ENCODE measurements at regions not wholly inside any gene's neighbourhood (a gene's known extent, or its start where the extent isn't known, plus 50 kb on each side); places are given as distances from the start of the nearest gene placed in this dataset.
A peak's percentile ranks its signal among the peaks of the same experiment; 100 is the strongest.

DNA sequence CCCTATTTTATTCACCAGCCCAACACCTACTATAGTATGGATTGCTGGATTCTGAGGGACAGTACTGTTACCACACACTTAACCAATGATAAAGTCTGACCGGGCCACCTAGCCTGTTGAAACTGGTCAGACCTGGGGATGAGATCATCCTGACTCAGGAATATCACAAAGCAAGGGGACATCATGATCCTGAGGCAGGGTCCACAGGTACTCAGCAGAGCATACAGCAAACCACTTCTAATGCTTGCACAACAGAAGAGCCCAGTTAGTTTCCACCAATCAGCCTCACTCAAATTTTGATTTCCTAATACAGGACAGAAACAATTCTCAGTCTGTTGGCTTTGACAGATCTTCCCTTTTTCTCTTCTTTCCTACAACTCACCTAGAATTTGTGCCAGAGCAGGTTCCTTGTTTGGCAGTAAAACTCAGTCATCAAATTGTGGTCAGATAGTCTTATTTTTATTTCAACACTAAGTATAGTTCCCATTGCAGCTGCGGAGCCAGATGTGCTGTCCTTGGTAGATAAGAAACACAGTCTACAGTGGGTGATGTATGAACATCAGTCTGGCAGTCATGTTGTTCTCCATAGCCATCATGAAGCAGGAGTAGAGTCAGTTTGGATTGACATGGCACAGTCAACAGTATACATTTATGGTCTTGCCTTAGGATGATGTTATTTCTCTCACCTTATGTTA, 90.1 kb upstream of the PRR23C start (continued):
- TF ChIP-seq, protein P1, sequence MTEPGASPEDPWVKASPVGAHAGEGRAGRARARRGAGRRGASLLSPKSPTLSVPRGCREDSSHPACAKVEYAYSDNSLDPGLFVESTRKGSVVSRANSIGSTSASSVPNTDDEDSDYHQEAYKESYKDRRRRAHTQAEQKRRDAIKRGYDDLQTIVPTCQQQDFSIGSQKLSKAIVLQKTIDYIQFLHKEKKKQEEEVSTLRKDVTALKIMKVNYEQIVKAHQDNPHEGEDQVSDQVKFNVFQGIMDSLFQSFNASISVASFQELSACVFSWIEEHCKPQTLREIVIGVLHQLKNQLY (CRISPR knock-in tag; conservative IDR thresholded peaks at IDR 0.05) = no peak
- TF ChIP-seq ZC3H4 (CRISPR knock-in tag; IDR thresholded peaks at IDR 0.05; ENCODE audit: borderline replicate concordance) (no peak), NFE2 (IDR thresholded peaks at IDR 0.05; ENCODE audit: low read depth) (no peak), SMARCA5 (IDR thresholded peaks at IDR 0.05) (no peak), POLR2AphosphoS5 (IDR thresholded peaks at IDR 0.05; ENCODE audit: control insufficient read depth, insufficient read depth, low read depth, low read length) (0 out of 2 replicates have a peak, but pooled peaks have one; percentile 50), ZNF780A (CRISPR knock-in tag; IDR thresholded peaks at IDR 0.05) (no peak), RBM34 (IDR thresholded peaks at IDR 0.05; ENCODE audit: borderline replicate concordance, insufficient read depth, low read length) (no peak), ZFP30 (CRISPR knock-in tag; IDR thresholded peaks at IDR 0.05; ENCODE audit: borderline replicate concordance) (no peak), NCOA6 (IDR thresholded peaks at IDR 0.05) (no peak), MEIS2 (IDR thresholded peaks at IDR 0.05; ENCODE audit: partially characterized antibody) (peak; percentile 81), FOXK2 (conservative IDR thresholded peaks at IDR 0.05 in 1 of 2, IDR thresholded peaks at IDR 0.05 in 1 of 2; ENCODE audit: low read depth in 2 of 2) (no peak)
- TF ChIP-seq, protein P2, sequence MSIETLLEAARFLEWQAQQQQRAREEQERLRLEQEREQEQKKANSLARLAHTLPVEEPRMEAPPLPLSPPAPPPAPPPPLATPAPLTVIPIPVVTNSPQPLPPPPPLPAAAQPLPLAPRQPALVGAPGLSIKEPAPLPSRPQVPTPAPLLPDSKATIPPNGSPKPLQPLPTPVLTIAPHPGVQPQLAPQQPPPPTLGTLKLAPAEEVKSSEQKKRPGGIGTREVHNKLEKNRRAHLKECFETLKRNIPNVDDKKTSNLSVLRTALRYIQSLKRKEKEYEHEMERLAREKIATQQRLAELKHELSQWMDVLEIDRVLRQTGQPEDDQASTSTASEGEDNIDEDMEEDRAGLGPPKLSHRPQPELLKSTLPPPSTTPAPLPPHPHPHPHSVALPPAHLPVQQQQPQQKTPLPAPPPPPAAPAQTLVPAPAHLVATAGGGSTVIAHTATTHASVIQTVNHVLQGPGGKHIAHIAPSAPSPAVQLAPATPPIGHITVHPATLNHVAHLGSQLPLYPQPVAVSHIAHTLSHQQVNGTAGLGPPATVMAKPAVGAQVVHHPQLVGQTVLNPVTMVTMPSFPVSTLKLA (conservative IDR thresholded peaks at IDR 0.05) = no peak
- TF ChIP-seq, protein P3, sequence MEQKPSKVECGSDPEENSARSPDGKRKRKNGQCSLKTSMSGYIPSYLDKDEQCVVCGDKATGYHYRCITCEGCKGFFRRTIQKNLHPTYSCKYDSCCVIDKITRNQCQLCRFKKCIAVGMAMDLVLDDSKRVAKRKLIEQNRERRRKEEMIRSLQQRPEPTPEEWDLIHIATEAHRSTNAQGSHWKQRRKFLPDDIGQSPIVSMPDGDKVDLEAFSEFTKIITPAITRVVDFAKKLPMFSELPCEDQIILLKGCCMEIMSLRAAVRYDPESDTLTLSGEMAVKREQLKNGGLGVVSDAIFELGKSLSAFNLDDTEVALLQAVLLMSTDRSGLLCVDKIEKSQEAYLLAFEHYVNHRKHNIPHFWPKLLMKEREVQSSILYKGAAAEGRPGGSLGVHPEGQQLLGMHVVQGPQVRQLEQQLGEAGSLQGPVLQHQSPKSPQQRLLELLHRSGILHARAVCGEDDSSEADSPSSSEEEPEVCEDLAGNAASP (IDR thresholded peaks at IDR 0.05) = no peak
- TF ChIP-seq, protein P4, sequence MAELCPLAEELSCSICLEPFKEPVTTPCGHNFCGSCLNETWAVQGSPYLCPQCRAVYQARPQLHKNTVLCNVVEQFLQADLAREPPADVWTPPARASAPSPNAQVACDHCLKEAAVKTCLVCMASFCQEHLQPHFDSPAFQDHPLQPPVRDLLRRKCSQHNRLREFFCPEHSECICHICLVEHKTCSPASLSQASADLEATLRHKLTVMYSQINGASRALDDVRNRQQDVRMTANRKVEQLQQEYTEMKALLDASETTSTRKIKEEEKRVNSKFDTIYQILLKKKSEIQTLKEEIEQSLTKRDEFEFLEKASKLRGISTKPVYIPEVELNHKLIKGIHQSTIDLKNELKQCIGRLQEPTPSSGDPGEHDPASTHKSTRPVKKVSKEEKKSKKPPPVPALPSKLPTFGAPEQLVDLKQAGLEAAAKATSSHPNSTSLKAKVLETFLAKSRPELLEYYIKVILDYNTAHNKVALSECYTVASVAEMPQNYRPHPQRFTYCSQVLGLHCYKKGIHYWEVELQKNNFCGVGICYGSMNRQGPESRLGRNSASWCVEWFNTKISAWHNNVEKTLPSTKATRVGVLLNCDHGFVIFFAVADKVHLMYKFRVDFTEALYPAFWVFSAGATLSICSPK (IDR thresholded peaks at IDR 0.05; ENCODE audit: borderline replicate concordance) = no peak
- TF ChIP-seq, protein P5, sequence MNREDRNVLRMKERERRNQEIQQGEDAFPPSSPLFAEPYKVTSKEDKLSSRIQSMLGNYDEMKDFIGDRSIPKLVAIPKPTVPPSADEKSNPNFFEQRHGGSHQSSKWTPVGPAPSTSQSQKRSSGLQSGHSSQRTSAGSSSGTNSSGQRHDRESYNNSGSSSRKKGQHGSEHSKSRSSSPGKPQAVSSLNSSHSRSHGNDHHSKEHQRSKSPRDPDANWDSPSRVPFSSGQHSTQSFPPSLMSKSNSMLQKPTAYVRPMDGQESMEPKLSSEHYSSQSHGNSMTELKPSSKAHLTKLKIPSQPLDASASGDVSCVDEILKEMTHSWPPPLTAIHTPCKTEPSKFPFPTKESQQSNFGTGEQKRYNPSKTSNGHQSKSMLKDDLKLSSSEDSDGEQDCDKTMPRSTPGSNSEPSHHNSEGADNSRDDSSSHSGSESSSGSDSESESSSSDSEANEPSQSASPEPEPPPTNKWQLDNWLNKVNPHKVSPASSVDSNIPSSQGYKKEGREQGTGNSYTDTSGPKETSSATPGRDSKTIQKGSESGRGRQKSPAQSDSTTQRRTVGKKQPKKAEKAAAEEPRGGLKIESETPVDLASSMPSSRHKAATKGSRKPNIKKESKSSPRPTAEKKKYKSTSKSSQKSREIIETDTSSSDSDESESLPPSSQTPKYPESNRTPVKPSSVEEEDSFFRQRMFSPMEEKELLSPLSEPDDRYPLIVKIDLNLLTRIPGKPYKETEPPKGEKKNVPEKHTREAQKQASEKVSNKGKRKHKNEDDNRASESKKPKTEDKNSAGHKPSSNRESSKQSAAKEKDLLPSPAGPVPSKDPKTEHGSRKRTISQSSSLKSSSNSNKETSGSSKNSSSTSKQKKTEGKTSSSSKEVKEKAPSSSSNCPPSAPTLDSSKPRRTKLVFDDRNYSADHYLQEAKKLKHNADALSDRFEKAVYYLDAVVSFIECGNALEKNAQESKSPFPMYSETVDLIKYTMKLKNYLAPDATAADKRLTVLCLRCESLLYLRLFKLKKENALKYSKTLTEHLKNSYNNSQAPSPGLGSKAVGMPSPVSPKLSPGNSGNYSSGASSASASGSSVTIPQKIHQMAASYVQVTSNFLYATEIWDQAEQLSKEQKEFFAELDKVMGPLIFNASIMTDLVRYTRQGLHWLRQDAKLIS (CRISPR knock-in tag; IDR thresholded peaks at IDR 0.05) = no peak
- TF ChIP-seq, protein P6, sequence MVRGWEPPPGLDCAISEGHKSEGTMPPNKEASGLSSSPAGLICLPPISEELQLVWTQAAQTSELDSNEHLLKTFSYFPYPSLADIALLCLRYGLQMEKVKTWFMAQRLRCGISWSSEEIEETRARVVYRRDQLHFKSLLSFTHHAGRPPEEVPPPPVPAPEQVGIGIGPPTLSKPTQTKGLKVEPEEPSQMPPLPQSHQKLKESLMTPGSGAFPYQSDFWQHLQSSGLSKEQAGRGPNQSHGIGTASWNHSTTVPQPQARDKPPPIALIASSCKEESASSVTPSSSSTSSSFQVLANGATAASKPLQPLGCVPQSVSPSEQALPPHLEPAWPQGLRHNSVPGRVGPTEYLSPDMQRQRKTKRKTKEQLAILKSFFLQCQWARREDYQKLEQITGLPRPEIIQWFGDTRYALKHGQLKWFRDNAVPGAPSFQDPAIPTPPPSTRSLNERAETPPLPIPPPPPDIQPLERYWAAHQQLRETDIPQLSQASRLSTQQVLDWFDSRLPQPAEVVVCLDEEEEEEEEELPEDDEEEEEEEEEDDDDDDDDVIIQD (CRISPR knock-in tag; IDR thresholded peaks at IDR 0.05) = no peak
